DMS53 treated with DMSO at 0.1 percent for 48 hours (cell line): ENCODE measurements at regions not wholly inside any gene's neighbourhood (a gene's known extent, or its start where the extent isn't known, plus 50 kb on each side); places are given as distances from the start of the nearest gene placed in this dataset.

Experiments
- DNase-seq: peaks from one replicate; lab custom pipeline; 2025; ENCODE audit not compliant: unreplicated experiment; lab: John Stamatoyannopoulos, UW

DNA sequence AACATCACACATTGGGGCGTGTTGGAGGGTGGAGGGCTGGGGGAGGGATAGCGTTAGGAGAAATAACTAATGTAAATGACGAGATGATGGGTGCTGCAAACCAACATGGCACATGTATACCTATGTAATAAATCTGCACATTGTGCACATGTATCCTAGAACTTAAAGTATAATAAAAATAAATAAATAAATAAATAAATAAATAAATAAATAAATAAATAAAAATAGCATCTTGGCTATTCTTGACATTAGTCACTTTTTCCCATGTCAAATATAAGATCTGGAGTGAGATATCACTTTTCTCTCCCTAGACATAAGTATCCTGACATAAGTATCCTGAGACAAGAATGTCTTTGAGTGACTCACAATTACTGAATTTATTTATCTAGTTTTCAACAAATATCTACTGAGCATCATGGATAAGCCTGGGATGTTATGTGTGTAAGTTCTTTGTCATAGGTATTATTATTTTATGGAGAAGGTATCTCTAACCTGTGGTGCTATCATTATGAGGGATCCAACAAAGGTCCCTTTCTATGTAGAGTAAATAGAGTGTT, 691.3 kb downstream of the SORCS1 start:
- DNase-seq = no peak

DNA sequence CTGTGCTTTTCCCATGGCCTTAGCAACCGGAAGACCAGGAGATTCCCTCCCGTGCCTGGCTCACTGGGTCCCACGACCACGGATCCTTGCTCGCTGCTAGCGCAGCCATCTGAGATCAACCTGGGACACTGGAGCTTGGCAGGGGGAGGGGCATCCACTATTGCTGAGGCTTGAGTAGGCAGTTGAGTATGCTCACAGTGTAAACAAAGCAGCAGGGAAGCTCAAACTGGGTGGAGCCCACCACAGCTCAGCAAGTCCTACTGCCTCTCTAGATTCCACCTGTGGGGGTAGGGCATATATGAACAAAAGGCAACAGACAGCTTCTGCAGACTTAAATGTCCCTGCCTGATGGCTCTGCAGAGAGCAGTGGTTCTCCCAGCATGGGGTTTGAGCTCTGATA, 697.0 kb downstream of the SORCS1 start:
- no peak for DNase-seq

GRCh38 chr10:106457522-106457921, 707.0 kb downstream of the SORCS1 start:
- DNase-seq = no peak

GRCh38 chr10:106454233-106454632, 710.3 kb downstream of the SORCS1 start:
- no peak for DNase-seq

- DNase-seq = no peak
Measured at GRCh38 chr10:106450966-106451365, 713.5 kb downstream of the SORCS1 start.

- no peak for DNase-seq
Measured at GRCh38 chr10:106446920-106447319, 717.6 kb downstream of the SORCS1 start.

DNA sequence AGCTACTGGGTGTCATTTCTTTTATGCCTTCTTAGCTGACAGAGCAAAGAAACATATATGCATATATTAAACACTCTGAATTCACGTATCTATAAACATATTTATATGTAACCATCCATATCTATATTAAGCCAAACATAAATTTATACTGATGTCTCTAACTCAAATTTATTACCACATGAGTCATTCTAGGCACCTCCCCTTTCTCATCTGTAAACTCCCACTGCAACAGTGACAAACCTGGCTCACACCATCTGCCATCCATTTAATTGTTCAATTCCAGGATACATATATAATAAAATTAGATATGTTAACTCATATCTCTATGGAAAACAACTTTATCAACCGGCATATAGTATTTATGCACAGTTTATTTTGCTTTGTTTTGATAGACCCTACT, 722.3 kb downstream of the SORCS1 start:
- DNase-seq = no peak

DNA sequence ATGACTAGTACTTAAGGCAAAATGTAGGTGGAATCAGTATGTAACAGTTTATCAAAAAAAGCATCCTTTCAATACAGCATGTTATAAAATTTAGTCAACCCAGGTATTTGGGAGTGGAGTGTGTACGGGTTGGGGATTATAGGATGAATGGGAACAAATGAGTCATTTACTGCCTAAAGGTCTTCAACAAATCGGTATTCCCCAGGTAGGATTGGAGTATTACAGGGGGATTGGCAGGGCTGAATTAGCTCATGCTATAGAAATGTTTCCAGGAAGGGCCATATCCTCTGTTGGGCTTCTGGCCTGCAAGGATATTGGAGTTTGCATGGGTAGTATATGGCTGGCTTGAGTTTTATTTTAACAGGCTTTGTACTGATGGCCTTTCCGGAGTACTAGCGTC, 723.7 kb downstream of the SORCS1 start:
- DNase-seq = no peak

DNA sequence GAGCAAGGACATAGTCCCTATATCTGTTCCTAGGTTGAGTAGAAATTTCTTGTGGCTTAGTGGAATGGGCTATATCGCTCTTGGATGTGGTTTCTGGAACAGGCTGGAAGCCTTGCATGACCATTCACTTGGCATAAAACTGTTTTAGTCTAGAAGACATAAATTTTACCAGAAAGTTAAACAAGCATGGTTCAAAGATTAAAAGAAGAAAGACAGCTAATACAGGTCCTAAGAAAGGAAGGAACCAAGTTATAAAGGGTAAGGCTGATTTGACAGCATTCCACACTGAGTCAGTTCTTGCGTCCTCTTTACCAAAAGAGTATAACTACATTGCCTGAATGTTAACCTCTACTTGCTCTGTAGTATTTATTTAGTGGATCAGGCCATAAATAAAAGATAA, 724.2 kb downstream of the SORCS1 start:
- no peak for DNase-seq

DNA sequence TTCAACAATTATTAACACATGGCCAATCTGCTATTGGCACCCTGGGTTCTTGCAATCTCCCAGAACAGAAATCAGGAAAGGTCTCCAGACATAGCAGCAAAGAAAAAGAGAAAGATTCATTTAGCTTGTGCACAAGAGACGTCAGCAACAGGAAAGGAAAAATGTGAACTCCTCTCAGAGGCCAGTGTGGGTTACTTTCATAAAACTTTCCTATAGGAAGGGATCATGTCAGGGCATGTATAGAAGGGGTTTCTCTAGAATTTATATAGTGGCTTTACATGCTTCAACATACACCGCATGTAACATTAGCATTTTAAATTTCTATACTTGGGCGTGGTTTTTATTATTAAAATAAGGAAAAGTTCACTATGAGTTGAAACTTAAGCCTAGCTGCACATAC, 725.1 kb downstream of the SORCS1 start:
- DNase-seq = no peak

GRCh38 chr10:106438386-106438785, 726.1 kb downstream of the SORCS1 start:
- DNase-seq = no peak

DNA sequence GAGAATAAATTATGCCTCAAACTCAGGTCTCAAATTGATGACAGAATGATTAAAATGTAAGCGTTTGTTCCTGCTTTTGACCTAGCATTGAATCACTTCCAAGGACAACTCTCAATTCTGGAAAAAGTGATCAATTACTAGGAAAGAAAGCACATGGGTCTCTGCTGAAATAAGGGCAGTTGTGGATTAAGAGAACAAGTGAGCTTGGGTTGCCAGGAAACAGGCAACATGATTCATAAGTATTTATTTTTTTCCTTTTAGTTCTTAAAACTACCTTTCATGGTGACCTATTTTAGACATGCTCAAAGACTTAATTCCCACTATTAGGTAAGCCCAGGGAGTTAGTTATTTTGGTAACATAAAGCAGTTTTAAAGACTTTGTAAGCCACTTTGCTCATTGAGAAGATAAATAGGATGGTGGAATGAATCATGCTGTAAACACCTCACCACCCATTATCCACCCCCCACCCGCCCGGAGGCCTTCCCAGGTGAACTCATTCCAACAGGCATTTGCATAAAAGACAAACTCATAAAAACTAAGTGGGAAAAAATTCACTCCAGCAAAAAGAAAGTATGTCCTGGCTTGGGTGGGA, 728.3 kb downstream of the SORCS1 start:
- DNase-seq = no peak

DNA sequence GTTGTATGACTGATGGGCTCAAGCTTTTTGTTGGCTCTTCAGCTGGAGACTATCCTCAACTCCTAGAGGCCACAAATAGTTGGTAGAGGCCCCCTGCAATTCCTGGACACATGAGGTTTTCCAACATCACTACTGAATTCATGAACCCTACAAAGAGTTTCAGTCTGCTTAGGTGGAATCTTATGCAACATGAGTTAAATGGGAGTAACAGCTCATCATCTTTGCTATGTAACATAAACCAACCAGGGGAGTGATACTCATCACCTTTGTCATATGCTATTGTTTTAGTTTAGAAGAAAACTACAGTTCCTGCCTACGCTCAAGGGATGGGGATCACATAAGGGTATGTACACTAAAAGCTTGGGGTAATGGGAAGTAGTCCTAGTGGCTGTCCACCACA, 729.4 kb downstream of the SORCS1 start:
- DNase-seq = no peak

DNA sequence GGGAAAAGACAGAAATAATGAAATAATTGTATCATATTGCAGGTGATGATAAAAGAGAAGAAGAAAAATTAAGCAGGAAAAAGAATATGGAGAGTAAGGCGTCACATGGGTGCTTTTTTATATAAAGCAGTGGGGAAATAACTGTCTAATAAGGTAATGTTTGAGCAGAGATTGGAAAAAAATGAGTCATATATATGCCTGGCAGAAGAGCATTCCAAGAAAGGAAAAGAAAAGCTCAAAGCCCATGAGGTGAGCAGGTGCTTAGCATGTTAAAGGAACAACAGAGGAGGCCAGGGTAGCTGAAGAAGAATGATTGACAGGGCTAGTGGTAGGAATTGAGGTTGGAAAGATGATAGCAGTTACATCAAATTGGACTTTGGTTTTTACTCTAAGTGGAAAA, 739.5 kb downstream of the SORCS1 start:
- no peak for DNase-seq

- no peak for DNase-seq
Measured at GRCh38 chr10:106424054-106424453, 740.5 kb downstream of the SORCS1 start.

GRCh38 chr10:106410331-106410730, 754.2 kb downstream of the SORCS1 start:
- no peak for DNase-seq

DNA sequence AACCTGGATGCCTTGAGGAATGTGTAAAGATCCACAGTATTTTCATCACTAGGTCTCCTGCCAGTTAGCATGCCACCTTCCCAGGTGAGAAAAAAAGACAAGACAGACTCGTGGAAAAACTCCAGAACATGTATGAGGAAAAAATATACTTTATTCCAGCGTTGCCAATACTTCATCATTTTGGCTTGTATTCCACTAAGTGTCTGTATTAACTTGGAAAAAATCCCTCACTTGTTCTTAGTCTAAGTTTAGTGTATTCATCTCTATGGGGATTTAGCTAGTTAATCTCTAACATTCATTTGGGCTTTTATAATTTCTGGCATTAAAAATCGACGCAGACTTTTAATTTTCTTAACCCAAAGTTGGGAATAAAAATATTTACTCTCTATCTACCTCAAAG, 759.4 kb downstream of the SORCS1 start:
- no peak for DNase-seq

DNA sequence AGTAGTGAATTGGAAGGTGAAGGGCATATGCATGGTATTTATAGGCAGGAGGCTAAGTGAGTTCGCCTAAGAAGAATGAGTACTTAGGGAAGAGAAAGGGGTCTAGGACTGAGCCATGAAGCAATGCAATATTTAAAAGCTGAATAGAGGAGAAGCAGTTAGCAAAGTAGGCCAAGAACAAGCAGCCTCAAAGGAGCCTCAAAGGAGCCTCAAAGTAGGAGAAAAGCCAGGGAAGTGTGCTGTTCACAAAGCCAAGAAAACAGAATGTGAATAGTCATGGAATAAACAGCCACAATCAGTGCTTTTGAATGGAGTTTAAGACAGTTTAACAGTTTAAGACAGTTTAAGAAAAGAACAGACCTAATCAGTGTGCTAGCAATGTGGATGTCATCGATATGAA, 762.0 kb downstream of the SORCS1 start:
- DNase-seq = no peak

DNA sequence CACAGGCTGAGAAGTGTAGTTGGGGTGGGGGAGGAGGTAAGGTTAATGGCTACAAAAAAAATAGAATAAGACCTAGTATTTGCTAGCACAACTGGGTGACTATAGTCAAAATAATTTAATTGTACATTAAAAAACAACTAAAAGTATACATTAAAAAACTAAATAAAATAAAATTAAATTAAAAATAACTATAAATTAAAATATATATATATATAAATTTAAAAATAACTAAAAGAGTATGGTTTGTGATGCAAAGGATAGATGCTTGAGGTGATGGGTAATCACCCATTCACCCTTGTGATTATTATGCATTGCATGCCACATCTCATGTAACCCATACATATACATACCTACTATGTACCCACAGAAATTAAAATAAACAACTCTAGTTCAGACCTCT, 762.5 kb downstream of the SORCS1 start:
- no peak for DNase-seq

GRCh38 chr10:106401161-106401560, 763.3 kb downstream of the SORCS1 start:
- no peak for DNase-seq

DNA sequence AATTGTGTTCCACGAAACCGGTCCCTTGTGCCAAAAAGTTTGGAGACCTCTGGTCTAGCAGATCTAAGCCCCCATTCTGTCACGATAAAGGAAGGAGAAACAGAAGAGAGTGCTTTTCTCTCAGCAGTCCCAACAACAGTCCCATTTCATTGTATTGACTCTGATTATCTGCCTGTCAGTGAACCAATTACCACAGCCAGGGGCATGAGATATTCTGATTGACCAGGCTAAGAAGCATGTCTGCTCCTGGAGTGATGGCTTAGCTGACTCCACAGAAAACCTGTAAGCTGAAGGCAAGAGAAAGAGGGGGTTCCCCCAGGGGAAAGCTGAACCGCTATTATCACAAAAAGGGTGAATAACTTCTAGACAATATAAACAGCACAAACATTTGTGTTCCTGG, 765.4 kb downstream of the SORCS1 start:
- no peak for DNase-seq

GRCh38 chr10:106396192-106396591, 768.3 kb downstream of the SORCS1 start:
- DNase-seq = no peak

- no peak for DNase-seq
Measured at GRCh38 chr10:106395041-106395749, 769.3 kb downstream of the SORCS1 start.
